PFSK-1 (cell line): ENCODE measurements at regions not wholly inside any gene's neighbourhood (a gene's known extent, or its start where the extent isn't known, plus 50 kb on each side); places are given as distances from the start of the nearest gene placed in this dataset.

Source experiments
- FOXP2 ChIP-seq: optimal IDR thresholded peaks from 2 replicates; pipeline ENCODE3; 2011; ENCODE audit warnings: borderline replicate concordance, control low read depth, inconsistent platforms; ENCODE audit not compliant: insufficient read depth; ENCODE audit errors: extremely low read length, extremely low read depth
- POLR2AphosphoS5 ChIP-seq: IDR thresholded peaks from 2 replicates; pipeline ENCODE4 v1.6.1; 2012; ENCODE audit warnings: low read depth, mild to moderate bottlenecking, control low read depth, low read length, moderate library complexity
- REST ChIP-seq, 2 experiments: IDR thresholded peaks; 2 replicates each; pipeline versions ENCODE4 v1.6.1 to v1.8.0; 2011 to 2012; ENCODE audit warnings: low read depth in 2 of 2, low read length in 2 of 2, control low read depth in 1 of 2, inconsistent platforms in 1 of 2, mild to moderate bottlenecking in 1 of 2, moderate library complexity in 1 of 2; ENCODE audit not compliant: insufficient read depth in 1 of 2
- SIN3A ChIP-seq: IDR thresholded peaks from 2 replicates; pipeline ENCODE4 v1.6.1; 2012; ENCODE audit warnings: mild to moderate bottlenecking, low read length, moderate library complexity, borderline replicate concordance; ENCODE audit not compliant: insufficient read depth
- TAF1 ChIP-seq: IDR thresholded peaks from 2 replicates; pipeline ENCODE4 v1.6.1; 2012; ENCODE audit warnings: low read length, control low read depth, borderline replicate concordance; ENCODE audit not compliant: insufficient read depth

GRCh38 chr12:60191676-60192359, 596.0 kb downstream of the SLC16A7 start:
- TF ChIP-seq POLR2AphosphoS5 (no peak), REST (IDR thresholded peaks at IDR 0.05; ENCODE audit: insufficient read depth in 1 of 2, low read depth in 2 of 2, low read length in 2 of 2) (no peak), SIN3A (no peak), TAF1 (no peak), FOXP2 (no peak)
